ENCODE measurements at regions not wholly inside any gene's neighbourhood (a gene's known extent, or its start where the extent isn't known, plus 50 kb on each side); places are given as distances from the start of the nearest gene placed in this dataset.

GRCh38 chr1:29793653-29794348 lies 557.5 kb downstream of the PTPRU start:
- Mint-ChIP-seq H3K4me3 (no peak overlapping the region), H3K4me1 (no peaks in the 10 kb centered on the region), H3K27me3 (peaks cover 3% of the 10 kb centered on the region), H3K9me3 (peaks cover 12% of the 10 kb centered on the region), H3K36me3 (ENCODE audit: low read depth) (no peaks in the 10 kb centered on the region), H3K27ac (no peak overlapping the region)
- POLR2A ChIA-PET, result no interaction called here
- CTCF ChIA-PET, result interaction anchor here (0.7 to 2.5 kb wide), 3 partner anchors 11 to 90 kb away, joined by 3 to 9 read pairs (median 7); no protein-coding TSS in a partner anchor
- DNase-seq, result no peak

GRCh38 chr1:29793101-29793546 lies 556.8 kb downstream of the PTPRU start:
- peaks cover 3% of the 10 kb centered on the region for H3K27me3 Mint-ChIP-seq
- ChIA-PET CTCF (interaction anchor here (0.7 to 2.5 kb wide), 3 partner anchors 10 to 90 kb away, joined by 3 to 9 read pairs (median 7); no protein-coding TSS in a partner anchor), POLR2A (no interaction called here)
- H3K36me3 Mint-ChIP-seq (ENCODE audit: low read depth), result no peaks in the 10 kb centered on the region
- H3K27ac Mint-ChIP-seq, result no peak overlapping the region
- peak; percentile 75 for DNase-seq
- no peaks in the 10 kb centered on the region for H3K4me1 Mint-ChIP-seq
- no peak overlapping the region for H3K4me3 Mint-ChIP-seq
- peaks cover 12% of the 10 kb centered on the region for H3K9me3 Mint-ChIP-seq

GRCh38 chr1:29789910-29790247 lies 553.6 kb downstream of the PTPRU start:
- Mint-ChIP-seq H3K9me3 (no peaks in the 10 kb centered on the region), H3K27ac (no peak overlapping the region), H3K36me3 (ENCODE audit: low read depth) (no peaks in the 10 kb centered on the region), H3K4me1 (no peaks in the 10 kb centered on the region), H3K27me3 (peaks cover 3% of the 10 kb centered on the region), H3K4me3 (no peak overlapping the region)
- DNase-seq, result no peak
- ChIA-PET POLR2A (no interaction called here), CTCF (no interaction called here)

GRCh38 chr1:29789221-29789909 lies 553.0 kb downstream of the PTPRU start:
- Mint-ChIP-seq H3K27ac (no peak overlapping the region), H3K9me3 (no peaks in the 10 kb centered on the region), H3K4me1 (no peaks in the 10 kb centered on the region), H3K36me3 (ENCODE audit: low read depth) (no peaks in the 10 kb centered on the region), H3K4me3 (no peak overlapping the region), H3K27me3 (peaks cover 3% of the 10 kb centered on the region)
- no peak for DNase-seq
- POLR2A ChIA-PET, result no interaction called here
- CTCF ChIA-PET, result no interaction called here

GRCh38 chr1:29786791-29787732 lies 550.7 kb downstream of the PTPRU start:
- POLR2A ChIA-PET, result no interaction called here
- DNase-seq, result no peak
- H3K36me3 Mint-ChIP-seq (ENCODE audit: low read depth), result no peaks in the 10 kb centered on the region
- no peaks in the 10 kb centered on the region for H3K4me1 Mint-ChIP-seq
- no peaks in the 10 kb centered on the region for H3K27me3 Mint-ChIP-seq
- H3K4me3 Mint-ChIP-seq, result no peak overlapping the region
- no peaks in the 10 kb centered on the region for H3K9me3 Mint-ChIP-seq
- H3K27ac Mint-ChIP-seq, result no peak overlapping the region
- CTCF ChIA-PET, result interaction anchor here (1.0 kb wide), 1 partner anchor 11 kb away, joined by 3 read pairs; no protein-coding TSS in a partner anchor

- ChIA-PET POLR2A (no interaction called here), CTCF (no interaction called here)
- Mint-ChIP-seq H3K4me1 (no peaks in the 10 kb centered on the region), H3K4me3 (no peak overlapping the region), H3K9me3 (no peaks in the 10 kb centered on the region), H3K36me3 (ENCODE audit: low read depth) (no peaks in the 10 kb centered on the region), H3K27me3 (peaks cover 3% of the 10 kb centered on the region), H3K27ac (no peak overlapping the region)
- no peak for DNase-seq
These were observed 549.9 kb downstream of the PTPRU start for GRCh38 chr1:29786195-29786594.

GRCh38 chr1:29785554-29785953 lies 549.2 kb downstream of the PTPRU start:
- peaks cover 4% of the 10 kb centered on the region for H3K27me3 Mint-ChIP-seq

GRCh38 chr1:29785137-29785527 lies 548.8 kb downstream of the PTPRU start:
- POLR2A ChIA-PET, result no interaction called here
- H3K4me3 Mint-ChIP-seq, result no peak overlapping the region

More at GRCh38 chr1:29785554-29785953, 549.2 kb downstream of the PTPRU start:
- Mint-ChIP-seq H3K4me3 (no peak overlapping the region), H3K4me1 (no peaks in the 10 kb centered on the region), H3K9me3 (no peaks in the 10 kb centered on the region), H3K27ac (no peak overlapping the region), H3K36me3 (ENCODE audit: low read depth) (no peaks in the 10 kb centered on the region)
- CTCF ChIA-PET, result no interaction called here
- POLR2A ChIA-PET, result no interaction called here
- no peak for DNase-seq

GRCh38 chr1:29784276-29785136 lies 548.2 kb downstream of the PTPRU start:
- Mint-ChIP-seq H3K4me3 (no peak overlapping the region), H3K27ac (no peak overlapping the region), H3K9me3 (no peaks in the 10 kb centered on the region), H3K36me3 (ENCODE audit: low read depth) (no peaks in the 10 kb centered on the region), H3K4me1 (no peaks in the 10 kb centered on the region), H3K27me3 (peaks cover 4% of the 10 kb centered on the region)
- CTCF ChIA-PET, result interaction anchor here (1.2 kb wide), 1 partner anchor 11 kb away, joined by 3 read pairs; no protein-coding TSS in a partner anchor
- DNase-seq, result no peak
- POLR2A ChIA-PET, result no interaction called here

More at GRCh38 chr1:29785137-29785527, 548.8 kb downstream of the PTPRU start:
- CTCF ChIA-PET, result no interaction called here
- Mint-ChIP-seq H3K4me1 (no peaks in the 10 kb centered on the region), H3K36me3 (ENCODE audit: low read depth) (no peaks in the 10 kb centered on the region), H3K27me3 (peaks cover 4% of the 10 kb centered on the region), H3K9me3 (no peaks in the 10 kb centered on the region), H3K27ac (no peak overlapping the region)
- no peak for DNase-seq

GRCh38 chr1:29783508-29784275 lies 547.4 kb downstream of the PTPRU start:
- POLR2A ChIA-PET, result no interaction called here
- H3K36me3 Mint-ChIP-seq (ENCODE audit: low read depth), result no peaks in the 10 kb centered on the region
- no peak overlapping the region for H3K4me3 Mint-ChIP-seq
- peaks cover 9% of the 10 kb centered on the region for H3K27me3 Mint-ChIP-seq
- no peak for DNase-seq
- H3K4me1 Mint-ChIP-seq, result no peaks in the 10 kb centered on the region
- no peak overlapping the region for H3K27ac Mint-ChIP-seq
- CTCF ChIA-PET, result interaction anchor here (1.2 to 1.5 kb wide), 2 partner anchors 9 to 10 kb away, joined by 3 to 9 read pairs; no protein-coding TSS in a partner anchor
- H3K9me3 Mint-ChIP-seq, result no peaks in the 10 kb centered on the region

GRCh38 chr1:29782846-29783507 lies 546.7 kb downstream of the PTPRU start:
- Mint-ChIP-seq H3K4me1 (peaks cover under 1% of the 10 kb centered on the region), H3K4me3 (no peak overlapping the region), H3K27me3 (peaks cover 9% of the 10 kb centered on the region), H3K36me3 (ENCODE audit: low read depth) (no peaks in the 10 kb centered on the region), H3K27ac (no peak overlapping the region), H3K9me3 (no peaks in the 10 kb centered on the region)
- DNase-seq, result no peak
- POLR2A ChIA-PET, result no interaction called here
- CTCF ChIA-PET, result interaction anchor here (1.2 to 1.5 kb wide), 2 partner anchors 10 kb away, joined by 3 to 9 read pairs; no protein-coding TSS in a partner anchor
